CD4-positive, alpha-beta memory T cell (primary cell): ENCODE measurements at regions not wholly inside any gene's neighbourhood (a gene's known extent, or its start where the extent isn't known, plus 50 kb on each side); places are given as distances from the start of the nearest gene placed in this dataset.

ENCODE experiments used
- CTCF ChIA-PET: fragments of 350-600 bp; sonication (Branson Sonifier 250); formaldehyde crosslinking; loops from one replicate; lab custom pipeline; 2021; ENCODE audit warnings: inconsistent platforms; ENCODE audit not compliant: partially characterized antibody; lab: Charles Lee
- POLR2A ChIA-PET: fragments of 350-600 bp; sonication (Branson Sonifier 250); formaldehyde crosslinking; loops from one replicate; lab custom pipeline; 2021; ENCODE audit not compliant: partially characterized antibody; lab: Charles Lee
- DNase-seq, 5 donors: peaks; one replicate each; pipeline versions ENCODE4 v3.0.0 to v3.0.0-alpha.2; 2020 to 2022; ENCODE audit warnings: mixed read lengths in 1 of 5
- H3K27ac ChIP-seq: one replicate; pipeline ENCODE4 v1.7.0; 2013; ENCODE audit warnings: low read depth, low read length
- H3K27me3 ChIP-seq: 2 replicates; pipeline ENCODE4 v1.7.0; 2013; ENCODE audit warnings: mild to moderate bottlenecking, low read length, moderate library complexity; ENCODE audit not compliant: insufficient read depth
- H3K36me3 ChIP-seq: 2 replicates; pipeline ENCODE4 v1.7.0; 2013; ENCODE audit warnings: mild to moderate bottlenecking, low read length, moderate library complexity; ENCODE audit not compliant: insufficient read depth
- H3K4me1 ChIP-seq: 2 replicates; pipeline ENCODE4 v1.7.0; 2013; ENCODE audit warnings: mild to moderate bottlenecking, low read length, moderate library complexity; ENCODE audit not compliant: insufficient read depth
- H3K4me3 ChIP-seq, 2 donors: one replicate each; pipeline ENCODE4 v1.7.0; 2013; ENCODE audit warnings: low read length in 2 of 2, mild to moderate bottlenecking in 1 of 2
- H3K9me3 ChIP-seq, 2 donors: one replicate each; pipeline ENCODE4 v1.7.0; 2013; ENCODE audit warnings: low read length in 2 of 2, control low read depth in 1 of 2; ENCODE audit not compliant: control insufficient read depth in 1 of 2
- H3K27ac Mint-ChIP-seq, 7 donors: one replicate each; pipeline ENCODE4 v1.8.0; 2020 to 2021; ENCODE audit warnings: mixed read lengths in 7 of 7, mild to moderate bottlenecking in 6 of 7, inconsistent platforms in 3 of 7, moderate library complexity in 3 of 7
- H3K27me3 Mint-ChIP-seq, 2 donors: one replicate each; pipeline ENCODE4 v1.8.0; 2020 to 2021; ENCODE audit warnings: mixed read lengths in 2 of 2
- H3K36me3 Mint-ChIP-seq, 2 donors: one replicate each; pipeline ENCODE4 v1.8.0; 2020 to 2021; ENCODE audit warnings: mixed read lengths in 2 of 2, inconsistent platforms in 1 of 2, mild to moderate bottlenecking in 1 of 2
- H3K4me1 Mint-ChIP-seq, 4 donors: one replicate each; pipeline ENCODE4 v1.8.0; 2020 to 2021; ENCODE audit warnings: mixed read lengths in 4 of 4, mild to moderate bottlenecking in 1 of 4
- H3K4me3 Mint-ChIP-seq, 8 donors: one replicate each; pipeline ENCODE4 v1.8.0; 2020 to 2021; ENCODE audit warnings: mixed read lengths in 8 of 8, mild to moderate bottlenecking in 7 of 8, moderate library complexity in 6 of 8, inconsistent platforms in 3 of 8
- H3K9me3 Mint-ChIP-seq, 8 donors: one replicate each; pipeline ENCODE4 v1.8.0; 2020 to 2021; ENCODE audit warnings: mixed read lengths in 8 of 8, mild to moderate bottlenecking in 5 of 8, inconsistent platforms in 3 of 8, moderate library complexity in 1 of 8
- intact Hi-C: fragments of 100-400 bp; cut with micrococcal nuclease; formaldehyde crosslinking; loops from one replicate; pipeline ENCODE4 v1.15.1; 2023

DNA sequence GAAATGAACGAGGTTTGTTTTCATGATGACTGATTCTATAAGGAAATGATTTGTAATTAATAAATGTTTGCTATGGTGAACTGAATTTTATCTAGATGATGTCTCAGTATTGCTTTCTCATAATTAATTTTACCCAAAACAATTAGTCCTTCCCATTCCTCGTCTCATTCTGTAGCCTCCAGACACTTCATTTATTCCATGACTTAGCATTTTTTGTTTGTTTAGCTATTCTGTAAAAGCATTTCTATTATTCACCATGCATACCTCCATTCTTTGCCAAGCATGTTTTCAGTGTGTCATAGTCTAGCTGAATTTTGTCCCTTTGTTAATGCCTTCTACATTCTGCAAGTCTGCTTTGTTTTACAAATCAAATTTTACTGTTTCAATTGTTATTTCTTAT, 137.4 kb upstream of the RPL10L start:
- Histone ChIP-seq H3K4me3 (no peak overlapping the region), H3K9me3 (no peaks in the 10 kb centered on the region), H3K4me1 (no peaks in the 10 kb centered on the region), H3K27ac (no peak overlapping the region), H3K36me3 (no peaks in the 10 kb centered on the region), H3K27me3 (no peaks in the 10 kb centered on the region)
- no peak overlapping the region for H3K4me3 Mint-ChIP-seq
- no peaks in the 10 kb centered on the region for H3K36me3 Mint-ChIP-seq
- no peaks in the 10 kb centered on the region for H3K4me1 Mint-ChIP-seq
- intact Hi-C loops = no loop called here
- ChIA-PET CTCF (no interaction called here), POLR2A (no interaction called here)
- H3K27me3 Mint-ChIP-seq = no peaks in the 10 kb centered on the region
- DNase-seq = no peak
- H3K27ac Mint-ChIP-seq = no peak overlapping the region
- H3K9me3 Mint-ChIP-seq = peaks cover 0 to 17% (median 12%) of the 10 kb centered on the region in 8 donors

DNA sequence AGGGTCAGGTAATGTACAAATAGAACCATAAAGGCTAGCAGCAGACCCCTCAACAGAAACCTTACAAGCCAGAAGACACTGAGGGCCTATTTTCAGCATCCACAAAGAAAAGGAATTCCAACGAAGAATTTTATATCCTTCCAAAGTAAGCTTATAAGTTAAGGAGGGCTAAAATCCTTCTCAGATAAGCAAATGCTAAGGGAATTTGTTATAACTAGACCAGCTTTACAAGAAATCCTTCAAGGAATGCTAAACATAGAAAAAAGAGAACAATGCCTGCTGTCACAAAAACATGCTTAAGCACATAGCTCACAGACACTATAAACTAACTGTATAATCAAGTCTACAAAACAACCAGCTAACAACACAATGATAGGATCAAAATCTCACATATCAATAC, 130.7 kb upstream of the RPL10L start:
- H3K4me1 Mint-ChIP-seq = no peaks in the 10 kb centered on the region
- CTCF ChIA-PET = no interaction called here

DNA sequence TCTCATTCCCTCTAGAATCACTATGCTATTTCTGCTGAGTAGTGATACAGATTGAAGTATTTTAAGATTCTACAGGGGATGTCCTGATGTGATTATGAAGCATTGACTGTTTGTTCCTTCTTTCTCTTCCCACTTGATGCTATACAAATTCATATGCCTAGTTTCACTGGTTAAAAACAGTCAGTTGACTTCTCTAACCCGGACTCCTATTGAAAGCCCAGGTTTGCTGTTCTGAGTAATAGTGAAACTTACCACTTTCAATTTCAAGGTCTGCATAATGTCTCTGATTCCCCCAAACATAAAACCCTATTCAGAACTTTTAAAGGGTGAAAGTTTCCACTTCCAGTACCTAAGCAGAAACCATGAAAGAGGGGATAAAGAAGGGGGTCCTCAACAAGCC, 117.7 kb upstream of the RPL10L start:
- no peak overlapping the region for H3K27ac Mint-ChIP-seq
- no peaks in the 10 kb centered on the region for H3K9me3 ChIP-seq
- H3K27ac ChIP-seq = no peak overlapping the region
- DNase-seq = no peak
- POLR2A ChIA-PET = no interaction called here
- H3K27me3 ChIP-seq = no peaks in the 10 kb centered on the region
- H3K27me3 Mint-ChIP-seq = no peaks in the 10 kb centered on the region
- H3K9me3 Mint-ChIP-seq = peaks cover 2 to 19% (median 7%) of the 10 kb centered on the region in 8 donors
- H3K4me3 ChIP-seq = no peak overlapping the region
- H3K4me1 ChIP-seq = no peaks in the 10 kb centered on the region
- intact Hi-C loops = no loop called here
- CTCF ChIA-PET = no interaction called here
- no peak overlapping the region for H3K4me3 Mint-ChIP-seq
- H3K36me3 Mint-ChIP-seq = no peaks in the 10 kb centered on the region
- H3K36me3 ChIP-seq = no peaks in the 10 kb centered on the region
- no peaks in the 10 kb centered on the region for H3K4me1 Mint-ChIP-seq

More for the DNA sequence above, 130.7 kb upstream of the RPL10L start:
- Histone ChIP-seq H3K27ac (no peak overlapping the region), H3K4me1 (no peaks in the 10 kb centered on the region), H3K9me3 (peaks cover 0 to 5% of the 10 kb centered on the region in 2 donors), H3K4me3 (no peak overlapping the region), H3K36me3 (no peaks in the 10 kb centered on the region), H3K27me3 (no peaks in the 10 kb centered on the region)
- no peaks in the 10 kb centered on the region for H3K27me3 Mint-ChIP-seq
- intact Hi-C loops = no loop called here
- no peaks in the 10 kb centered on the region for H3K36me3 Mint-ChIP-seq
- no peak overlapping the region for H3K4me3 Mint-ChIP-seq
- no peak overlapping the region for H3K27ac Mint-ChIP-seq
- peaks cover 0 to 29% (median 17%) of the 10 kb centered on the region in 8 donors for H3K9me3 Mint-ChIP-seq
- DNase-seq = no peak
- POLR2A ChIA-PET = no interaction called here

DNA sequence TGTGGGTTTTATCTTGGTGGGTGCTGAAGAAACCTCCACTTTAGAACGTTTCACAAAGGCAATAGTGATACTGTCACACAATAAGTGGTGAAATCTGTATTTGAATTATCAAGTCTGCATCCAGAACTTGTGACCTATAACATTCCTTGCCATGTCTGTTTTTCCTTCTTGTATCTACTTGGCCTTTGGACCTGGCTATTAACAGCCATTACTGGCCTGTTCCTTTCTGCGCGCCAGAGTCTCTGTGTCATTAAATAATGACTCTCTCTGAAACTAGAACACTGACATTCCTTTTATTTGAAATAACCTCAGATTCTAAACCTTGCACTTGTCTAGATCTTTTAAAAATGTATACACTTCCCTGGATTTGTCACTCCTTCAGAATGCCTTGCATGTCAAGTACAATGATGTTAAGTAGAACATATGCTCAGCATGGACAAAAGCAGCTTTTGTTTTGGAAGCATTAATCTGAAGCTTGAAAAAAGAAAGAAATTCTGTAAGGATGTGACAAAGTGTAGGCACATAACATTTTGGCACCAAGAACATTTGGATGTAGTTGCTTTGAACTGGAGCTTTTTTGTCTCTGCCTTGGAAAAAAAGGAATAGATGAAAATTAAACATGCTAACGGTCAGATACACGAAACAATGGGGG, 95.5 kb upstream of the RPL10L start:
- Mint-ChIP-seq H3K27ac (no peak overlapping the region), H3K27me3 (no peaks in the 10 kb centered on the region), H3K36me3 (no peaks in the 10 kb centered on the region), H3K9me3 (peaks cover 0 to 34% (median 19%) of the 10 kb centered on the region in 8 donors), H3K4me3 (no peak overlapping the region), H3K4me1 (no peaks in the 10 kb centered on the region)
- H3K36me3 ChIP-seq = no peaks in the 10 kb centered on the region
- ChIA-PET POLR2A (no interaction called here), CTCF (no interaction called here)
- H3K4me3 ChIP-seq = no peak overlapping the region
- no peak overlapping the region for H3K27ac ChIP-seq
- H3K4me1 ChIP-seq = no peaks in the 10 kb centered on the region
- no peaks in the 10 kb centered on the region for H3K27me3 ChIP-seq
- H3K9me3 ChIP-seq = peaks cover 0 to 4% of the 10 kb centered on the region in 2 donors
- no peak for DNase-seq
- intact Hi-C loops = no loop called here

DNA sequence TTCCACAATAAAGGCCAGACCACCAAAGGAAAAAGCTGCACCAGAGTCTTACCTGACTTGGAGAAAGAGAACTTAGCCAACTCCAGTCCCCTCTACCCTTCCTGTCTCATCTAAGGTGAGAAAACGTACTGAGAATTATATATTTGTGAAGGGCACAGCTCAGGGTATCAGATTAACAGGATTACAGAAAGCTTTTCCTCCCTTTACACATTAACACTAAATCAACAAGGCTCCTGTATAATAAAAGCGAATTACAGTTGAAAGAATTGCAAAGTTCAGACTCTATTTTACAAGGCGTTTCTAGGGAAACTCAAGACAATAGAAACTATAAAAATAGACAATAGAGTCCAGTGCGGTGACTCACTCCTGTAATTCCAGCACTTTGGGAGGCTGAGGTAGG, 82.7 kb upstream of the RPL10L start:
- no peak overlapping the region for H3K4me3 ChIP-seq
- H3K9me3 Mint-ChIP-seq = peaks cover 2 to 18% (median 8%) of the 10 kb centered on the region in 8 donors
- no peaks in the 10 kb centered on the region for H3K36me3 ChIP-seq
- H3K27me3 ChIP-seq = no peaks in the 10 kb centered on the region
- H3K4me3 Mint-ChIP-seq = no peak overlapping the region
- no peaks in the 10 kb centered on the region for H3K27me3 Mint-ChIP-seq
- ChIA-PET CTCF (interaction anchor here (0.6 kb wide), 1 partner anchor 9 kb away, joined by 3 read pairs; no protein-coding TSS in a partner anchor), POLR2A (no interaction called here)
- no peaks in the 10 kb centered on the region for H3K4me1 ChIP-seq
- no peaks in the 10 kb centered on the region for H3K4me1 Mint-ChIP-seq
- intact Hi-C loops = no loop called here
- no peak for DNase-seq
- no peaks in the 10 kb centered on the region for H3K9me3 ChIP-seq
- no peak overlapping the region for H3K27ac ChIP-seq
- H3K36me3 Mint-ChIP-seq = peaks cover 0 to 4% of the 10 kb centered on the region in 2 donors
- H3K27ac Mint-ChIP-seq = no peak overlapping the region

DNA sequence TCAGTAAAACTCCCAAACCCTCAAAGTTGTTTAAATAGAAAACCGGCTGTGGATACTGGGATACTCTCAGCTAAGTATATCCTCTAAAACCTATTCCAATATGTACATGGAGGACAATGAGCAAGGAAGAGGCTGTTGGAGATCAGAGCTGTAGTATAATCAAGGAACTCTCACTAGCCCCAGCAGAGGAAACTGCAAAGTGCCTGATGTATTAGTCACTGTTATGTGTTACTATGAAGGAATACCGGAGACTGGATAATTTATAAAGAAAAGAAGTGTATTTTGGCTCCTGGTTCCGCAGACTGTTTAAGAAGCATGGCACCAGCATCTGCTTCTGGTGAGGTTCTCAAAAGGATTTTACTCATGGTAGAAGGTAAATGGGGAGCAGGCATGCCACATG, 65.6 kb upstream of the RPL10L start:
- peaks cover 0 to 9% (median 6%) of the 10 kb centered on the region in 8 donors for H3K9me3 Mint-ChIP-seq
- Histone ChIP-seq H3K4me1 (no peaks in the 10 kb centered on the region), H3K4me3 (no peak overlapping the region), H3K27me3 (no peaks in the 10 kb centered on the region), H3K9me3 (no peaks in the 10 kb centered on the region), H3K36me3 (no peaks in the 10 kb centered on the region), H3K27ac (no peak overlapping the region)
- no peak overlapping the region for H3K4me3 Mint-ChIP-seq
- CTCF ChIA-PET = no interaction called here
- DNase-seq = no peak
- H3K27ac Mint-ChIP-seq = no peak overlapping the region
- POLR2A ChIA-PET = no interaction called here
- H3K36me3 Mint-ChIP-seq = no peaks in the 10 kb centered on the region
- H3K27me3 Mint-ChIP-seq = no peaks in the 10 kb centered on the region
- H3K4me1 Mint-ChIP-seq = no peaks in the 10 kb centered on the region
- intact Hi-C loops = no loop called here
